ENCODE measurements at regions not wholly inside any gene's neighbourhood (a gene's known extent, or its start where the extent isn't known, plus 50 kb on each side); places are given as distances from the start of the nearest gene placed in this dataset.

DNA sequence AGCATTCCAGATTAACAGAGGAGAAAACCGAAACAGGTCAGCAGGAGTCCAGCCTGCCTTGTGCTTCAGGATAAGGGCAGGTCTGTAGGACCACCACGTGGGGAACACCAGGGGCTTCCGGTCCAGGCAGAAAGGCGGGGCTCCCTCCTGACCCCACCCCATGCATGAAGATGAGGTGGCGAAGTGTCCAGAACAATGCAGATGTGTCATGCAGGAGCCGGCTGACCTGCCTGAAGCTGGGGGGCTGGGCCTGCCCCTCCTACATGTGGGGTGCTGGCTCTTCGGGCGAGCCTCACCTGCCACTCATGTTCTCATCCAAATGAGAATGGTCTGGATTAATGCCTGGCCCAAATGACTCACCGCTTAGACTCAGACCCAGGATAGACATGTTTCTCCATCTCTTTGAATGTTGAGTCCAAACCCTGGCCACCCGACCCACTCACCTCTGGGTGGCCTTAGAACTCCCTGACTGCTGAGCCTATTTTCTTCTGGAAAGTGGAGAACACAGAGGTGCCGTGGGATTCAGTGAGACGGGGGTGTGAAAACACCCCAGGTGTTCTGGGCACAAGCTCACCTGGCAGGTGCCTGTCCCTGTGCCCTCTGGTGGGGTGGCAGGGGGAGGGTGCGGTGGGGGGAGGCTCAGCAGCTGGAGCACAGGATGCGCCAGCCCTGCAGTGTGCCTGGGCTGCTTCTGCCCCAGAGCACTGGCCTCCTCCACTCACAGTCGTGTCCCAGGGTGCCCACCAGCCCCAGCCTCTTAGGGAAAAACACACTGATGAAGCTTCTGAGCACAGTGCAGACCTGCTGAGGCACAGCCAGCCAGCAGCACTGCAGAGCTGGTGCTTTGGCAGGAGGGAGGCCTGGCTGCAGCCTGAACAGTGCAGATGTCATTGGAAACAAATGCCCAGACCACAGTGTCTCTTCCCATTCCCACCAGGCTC is 55.2 kb upstream of the GDF10 start:
- DNase-seq (no peak), ATAC-seq (no peak)
- Mint-ChIP-seq H3K36me3 (ENCODE audit: low read depth) (no peaks in the 10 kb centered on the region), H3K4me1 (ENCODE audit: low read depth) (peaks cover 10% of the 10 kb centered on the region), H3K4me3 (no peak overlapping the region), H3K27ac (no peak overlapping the region), H3K9me3 (no peaks in the 10 kb centered on the region), H3K27me3 (no peaks in the 10 kb centered on the region)
- ChIA-PET CTCF (interaction anchor here (1.8 kb wide), 1 partner anchor 67 kb away, joined by 7 read pairs; no protein-coding TSS in a partner anchor), POLR2A (interaction anchor here (1.2 kb wide), 1 partner anchor 15 kb away, joined by 3 read pairs; no protein-coding TSS in a partner anchor)
- TF ChIP-seq, protein P1, sequence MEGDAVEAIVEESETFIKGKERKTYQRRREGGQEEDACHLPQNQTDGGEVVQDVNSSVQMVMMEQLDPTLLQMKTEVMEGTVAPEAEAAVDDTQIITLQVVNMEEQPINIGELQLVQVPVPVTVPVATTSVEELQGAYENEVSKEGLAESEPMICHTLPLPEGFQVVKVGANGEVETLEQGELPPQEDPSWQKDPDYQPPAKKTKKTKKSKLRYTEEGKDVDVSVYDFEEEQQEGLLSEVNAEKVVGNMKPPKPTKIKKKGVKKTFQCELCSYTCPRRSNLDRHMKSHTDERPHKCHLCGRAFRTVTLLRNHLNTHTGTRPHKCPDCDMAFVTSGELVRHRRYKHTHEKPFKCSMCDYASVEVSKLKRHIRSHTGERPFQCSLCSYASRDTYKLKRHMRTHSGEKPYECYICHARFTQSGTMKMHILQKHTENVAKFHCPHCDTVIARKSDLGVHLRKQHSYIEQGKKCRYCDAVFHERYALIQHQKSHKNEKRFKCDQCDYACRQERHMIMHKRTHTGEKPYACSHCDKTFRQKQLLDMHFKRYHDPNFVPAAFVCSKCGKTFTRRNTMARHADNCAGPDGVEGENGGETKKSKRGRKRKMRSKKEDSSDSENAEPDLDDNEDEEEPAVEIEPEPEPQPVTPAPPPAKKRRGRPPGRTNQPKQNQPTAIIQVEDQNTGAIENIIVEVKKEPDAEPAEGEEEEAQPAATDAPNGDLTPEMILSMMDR (IDR thresholded peaks at IDR 0.05) = no peak
- intact Hi-C loops (cut with micrococcal nuclease) = no loop called here

DNA sequence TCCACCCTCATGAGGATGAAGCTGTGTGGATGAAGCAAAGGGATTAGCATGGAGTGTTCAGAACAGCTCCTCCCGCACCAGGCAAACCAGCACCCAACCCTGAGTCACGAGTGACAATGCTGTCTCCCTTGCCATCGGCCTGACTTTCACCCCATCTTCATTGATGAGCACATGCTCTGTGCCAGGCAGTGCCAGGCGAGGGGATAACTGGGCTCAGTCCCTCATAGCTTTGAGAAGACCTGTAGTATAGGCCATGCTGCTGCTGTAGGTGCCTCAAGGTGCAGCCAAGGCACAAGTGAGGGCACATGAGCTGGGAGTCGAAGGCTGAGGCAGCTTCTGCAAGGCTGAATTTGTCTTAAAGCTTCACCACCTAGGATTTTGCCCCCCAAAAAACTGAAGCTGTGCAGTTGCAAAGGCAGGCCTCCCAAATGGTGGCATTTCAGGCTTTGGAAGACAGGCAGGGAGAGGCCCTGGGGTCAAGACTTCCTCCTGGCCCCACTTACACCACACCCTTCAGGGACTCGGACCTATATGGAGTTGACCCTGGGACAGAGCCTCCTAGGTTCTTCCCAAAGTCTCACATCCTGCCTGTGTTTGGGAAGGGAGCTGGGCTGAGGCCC is 54.2 kb upstream of the GDF10 start:
- Mint-ChIP-seq H3K36me3 (ENCODE audit: low read depth) (no peaks in the 10 kb centered on the region), H3K27ac (no peak overlapping the region), H3K4me3 (no peak overlapping the region), H3K27me3 (no peaks in the 10 kb centered on the region), H3K4me1 (ENCODE audit: low read depth) (peaks cover 10% of the 10 kb centered on the region), H3K9me3 (no peaks in the 10 kb centered on the region)
- intact Hi-C loops (cut with micrococcal nuclease) = no loop called here
- no peak for ATAC-seq
- CTCF ChIA-PET = interaction anchor here (0.6 to 1.8 kb wide), 3 partner anchors 8 to 198 kb away, joined by 3 to 7 read pairs (median 4); no protein-coding TSS in a partner anchor
- POLR2A ChIA-PET = interaction anchor here (1.2 kb wide), 1 partner anchor 14 kb away, joined by 3 read pairs; no protein-coding TSS in a partner anchor
- no peak for DNase-seq
- TF ChIP-seq, protein P1 (IDR thresholded peaks at IDR 0.05) = no peak

DNA sequence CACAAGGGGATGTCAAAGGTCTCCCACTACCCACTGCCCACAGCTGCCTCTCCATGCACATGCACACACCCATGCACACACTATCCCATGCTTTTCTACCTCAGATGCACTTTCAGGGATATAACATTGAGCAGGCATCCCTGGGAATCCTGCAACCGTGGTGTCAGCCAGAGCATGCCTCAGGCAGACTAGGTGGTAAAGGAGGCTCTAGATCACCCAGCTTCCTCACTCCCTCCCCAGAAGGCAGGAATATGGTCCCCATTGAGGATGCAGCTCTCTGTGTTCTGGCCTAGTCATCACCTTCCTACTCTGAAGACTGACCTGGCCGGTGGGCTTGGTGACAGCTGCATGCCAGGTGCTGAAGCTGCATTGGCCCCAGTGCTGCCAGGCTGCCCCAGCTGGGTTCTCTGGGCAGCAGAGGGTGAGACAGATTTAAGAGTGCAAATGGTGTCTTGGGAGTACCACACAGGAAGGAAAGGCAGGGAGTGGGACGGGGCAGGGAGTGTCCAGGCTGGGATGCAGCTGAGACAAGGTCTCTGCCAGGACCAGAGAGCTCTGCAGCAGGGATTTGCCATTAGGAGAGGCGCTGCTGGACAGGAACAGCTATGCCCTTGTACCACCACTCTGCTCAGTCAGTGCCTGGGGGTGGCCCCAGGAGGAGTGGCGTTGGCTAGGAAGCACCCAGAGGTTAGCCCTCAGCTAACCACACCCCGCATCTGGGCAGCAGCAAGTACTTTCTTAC is 53.4 kb upstream of the GDF10 start:
- no peaks in the 10 kb centered on the region for H3K36me3 Mint-ChIP-seq (ENCODE audit: low read depth)
- H3K9me3 Mint-ChIP-seq = no peaks in the 10 kb centered on the region
- H3K27ac Mint-ChIP-seq = no peak overlapping the region
- CTCF ChIA-PET = interaction anchor here (0.6 to 1.8 kb wide), 3 partner anchors 9 to 199 kb away, joined by 3 to 7 read pairs (median 4); no protein-coding TSS in a partner anchor
- intact Hi-C loops (cut with micrococcal nuclease) = no loop called here
- POLR2A ChIA-PET = no interaction called here
- no peak for DNase-seq
- peaks cover 10% of the 10 kb centered on the region for H3K4me1 Mint-ChIP-seq (ENCODE audit: low read depth)
- no peak for ATAC-seq
- TF ChIP-seq, protein P1 (IDR thresholded peaks at IDR 0.05) = no peak
- no peak overlapping the region for H3K4me3 Mint-ChIP-seq
- H3K27me3 Mint-ChIP-seq = no peaks in the 10 kb centered on the region

DNA sequence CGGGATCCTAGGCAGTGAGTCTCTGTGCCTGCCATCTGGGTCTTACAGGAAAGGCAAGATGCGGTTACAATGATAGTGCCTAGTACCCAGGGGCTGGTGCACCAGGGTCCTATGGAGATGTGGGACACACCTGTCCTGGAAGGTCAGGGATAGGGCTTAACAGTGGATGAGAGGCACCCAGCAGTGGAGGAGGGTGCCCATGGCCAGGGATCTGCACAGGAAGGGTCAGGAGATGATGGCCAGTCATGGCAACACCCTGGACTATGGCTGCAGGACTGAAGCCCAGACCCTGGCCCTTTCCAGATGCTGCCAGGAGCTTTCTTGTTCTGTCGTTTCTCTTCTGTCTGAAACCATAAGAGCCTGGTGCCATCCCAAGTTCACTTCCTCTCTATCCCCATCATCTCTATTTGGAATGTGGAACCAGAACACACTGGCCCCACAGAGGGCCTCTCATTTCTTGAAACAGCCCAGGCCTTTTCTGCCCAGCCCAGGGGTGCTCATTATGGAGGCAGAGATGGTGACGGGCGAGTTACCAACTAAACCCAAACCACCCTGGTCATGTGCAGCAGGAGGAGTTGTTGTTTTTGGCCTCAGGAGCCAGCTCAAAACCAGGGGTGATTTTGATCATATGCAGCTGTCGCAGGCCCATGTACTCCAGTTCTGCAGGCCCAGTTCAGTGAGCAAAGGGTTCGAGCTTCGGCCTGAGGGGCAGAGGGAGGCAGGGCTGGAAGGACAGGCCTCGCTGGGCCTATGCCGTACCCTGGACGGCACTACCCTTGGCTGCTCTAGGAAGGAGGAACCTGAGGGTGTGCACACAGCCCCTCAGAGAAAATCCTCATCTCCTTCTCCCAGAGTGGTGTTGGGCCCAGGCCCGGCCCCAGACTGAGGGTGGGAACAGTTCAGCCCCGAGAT is 52.6 kb upstream of the GDF10 start:
- POLR2A ChIA-PET = no interaction called here
- intact Hi-C loops (cut with micrococcal nuclease) = no loop called here
- Mint-ChIP-seq H3K27me3 (no peaks in the 10 kb centered on the region), H3K4me3 (no peak overlapping the region), H3K27ac (no peak overlapping the region), H3K36me3 (ENCODE audit: low read depth) (no peaks in the 10 kb centered on the region), H3K9me3 (no peaks in the 10 kb centered on the region), H3K4me1 (ENCODE audit: low read depth) (peaks cover 10% of the 10 kb centered on the region)
- ATAC-seq = no peak
- no peak for DNase-seq
- CTCF ChIA-PET = no interaction called here
- TF ChIP-seq, protein P1 (IDR thresholded peaks at IDR 0.05) = no peak

Data from activated CD8-positive, alpha-beta T cell treated with anti-CD3 and anti-CD28 coated beads for 36 hours (primary cell).